Breast epithelium (tissue), 4 donors: ENCODE measurements at regions not wholly inside any gene's neighbourhood (a gene's known extent, or its start where the extent isn't known, plus 50 kb on each side); places are given as distances from the start of the nearest gene placed in this dataset.

Experiments used
- DNase-seq, 2 donors: peaks; one replicate each; pipeline ENCODE4 v3.0.0-alpha.2; 2019; ENCODE audit warnings: low spot score in 2 of 2
- H3K27ac ChIP-seq, 2 donors: fragments of 200-600 bp; sonication (generic) in 1 of 2; one replicate each; pipeline ENCODE4 v1.5.1; 2016 to 2019; ENCODE audit warnings: mild to moderate bottlenecking in 1 of 2
- H3K27me3 ChIP-seq, 2 donors: fragments of 200-600 bp; sonication (generic) in 1 of 2; one replicate each; pipeline versions ENCODE4 v1.5.1 to v1.6.0; 2017 to 2019; ENCODE audit warnings: control low read depth in 1 of 2, mild to moderate bottlenecking in 1 of 2
- H3K36me3 ChIP-seq: fragments of 200-600 bp; one replicate; pipeline ENCODE4 v1.5.1; 2019
- H3K4me1 ChIP-seq, 2 donors: fragments of 200-600 bp; sonication (generic); one replicate each; pipeline ENCODE4 v1.5.1; 2016 to 2019; ENCODE audit warnings: control low read depth in 1 of 2
- H3K4me3 ChIP-seq, 3 donors: fragments of 200-600 bp; sonication (generic); 1 replicate in 2 of 3; 2 replicates in 1 of 3; pipeline ENCODE4 v1.5.1; 2016 to 2019; ENCODE audit warnings: mild to moderate bottlenecking in 3 of 3, moderate library complexity in 2 of 3
- H3K9me3 ChIP-seq, 2 donors: fragments of 200-600 bp; sonication (generic) in 1 of 2; one replicate each; pipeline ENCODE4 v1.5.1; 2016 to 2019; ENCODE audit warnings: control low read depth in 1 of 2
- CTCF ChIP-seq, 3 donors: fragments of 450-650 bp; IDR thresholded peaks; one replicate each; pipeline ENCODE4 v1.5.1; 2016 to 2017; ENCODE audit warnings: antibody characterized with exemption in 3 of 3, mild to moderate bottlenecking in 3 of 3, moderate library complexity in 3 of 3
- POLR2A ChIP-seq: fragments of 450-650 bp; IDR thresholded peaks from one replicate; pipeline ENCODE4 v1.6.1; 2016; ENCODE audit warnings: antibody characterized with exemption, mild to moderate bottlenecking, moderate library complexity
- POLR2AphosphoS5 ChIP-seq, 3 donors: sonication (generic); formaldehyde crosslinking; IDR thresholded peaks; one replicate each; pipeline ENCODE4 v1.6.1; 2017; ENCODE audit warnings: antibody characterized with exemption in 3 of 3
- intact Hi-C: fragments of 100-400 bp; cut with DNase I; formaldehyde crosslinking; loops from one replicate; pipeline ENCODE4 v1.15.1; 2023; ENCODE audit warnings: low total_unique reads

GRCh38 chr2:200208041-200208440 lies 98.5 kb upstream of the SPATS2L start:
- H3K4me3 ChIP-seq, result no peak overlapping the region
- H3K4me1 ChIP-seq, result no peaks in the 10 kb centered on the region
- TF ChIP-seq CTCF (IDR thresholded peaks at IDR 0.05) (no peak), POLR2AphosphoS5 (IDR thresholded peaks at IDR 0.05) (no peak), POLR2A (no peak)
- no peak for DNase-seq
- intact Hi-C loops, result no loop called here
- H3K36me3 ChIP-seq, result no peaks in the 10 kb centered on the region
- peaks cover 0 to 6% of the 10 kb centered on the region in 2 donors for H3K9me3 ChIP-seq
- H3K27me3 ChIP-seq, result no peaks in the 10 kb centered on the region
- H3K27ac ChIP-seq, result no peak overlapping the region

- Histone ChIP-seq H3K4me1 (no peaks in the 10 kb centered on the region), H3K27ac (no peak overlapping the region), H3K36me3 (no peaks in the 10 kb centered on the region), H3K4me3 (no peak overlapping the region), H3K9me3 (peaks cover 0 to 6% of the 10 kb centered on the region in 2 donors), H3K27me3 (no peaks in the 10 kb centered on the region)
- TF ChIP-seq POLR2A (no peak), CTCF (IDR thresholded peaks at IDR 0.05) (no peak), POLR2AphosphoS5 (IDR thresholded peaks at IDR 0.05) (no peak)
- intact Hi-C loops, result no loop called here
- DNase-seq, result no peak
These were observed 97.5 kb upstream of the SPATS2L start for GRCh38 chr2:200209030-200209429.

- DNase-seq, result no peak
- intact Hi-C loops, result no loop called here
- no peaks in the 10 kb centered on the region for H3K9me3 ChIP-seq
- no peak for TF ChIP-seq POLR2A
- TF ChIP-seq CTCF (IDR thresholded peaks at IDR 0.05), result no peak
- no peak for TF ChIP-seq POLR2AphosphoS5 (IDR thresholded peaks at IDR 0.05)
- no peaks in the 10 kb centered on the region for H3K4me1 ChIP-seq
- no peaks in the 10 kb centered on the region for H3K27me3 ChIP-seq
- no peak overlapping the region for H3K4me3 ChIP-seq
- no peaks in the 10 kb centered on the region for H3K36me3 ChIP-seq
- no peak overlapping the region for H3K27ac ChIP-seq
These were observed 94.8 kb upstream of the SPATS2L start for GRCh38 chr2:200211643-200212042.

- Histone ChIP-seq H3K9me3 (no peaks in the 10 kb centered on the region), H3K27ac (no peak overlapping the region), H3K4me3 (no peak overlapping the region), H3K4me1 (no peaks in the 10 kb centered on the region), H3K27me3 (no peaks in the 10 kb centered on the region), H3K36me3 (no peaks in the 10 kb centered on the region)
- TF ChIP-seq CTCF (IDR thresholded peaks at IDR 0.05), result no peak
- no peak for TF ChIP-seq POLR2AphosphoS5 (IDR thresholded peaks at IDR 0.05)
- TF ChIP-seq POLR2A, result no peak
- no peak for DNase-seq
- intact Hi-C loops, result no loop called here
These were observed 93.5 kb upstream of the SPATS2L start for GRCh38 chr2:200212862-200213425.

GRCh38 chr2:200216310-200216709 lies 90.2 kb upstream of the SPATS2L start:
- Histone ChIP-seq H3K36me3 (no peaks in the 10 kb centered on the region), H3K9me3 (no peaks in the 10 kb centered on the region), H3K4me1 (no peaks in the 10 kb centered on the region), H3K27me3 (no peaks in the 10 kb centered on the region), H3K27ac (no peak overlapping the region), H3K4me3 (no peak overlapping the region)
- TF ChIP-seq POLR2AphosphoS5 (IDR thresholded peaks at IDR 0.05), result no peak
- no peak for TF ChIP-seq CTCF (IDR thresholded peaks at IDR 0.05)
- TF ChIP-seq POLR2A, result no peak
- intact Hi-C loops, result no loop called here
- no peak for DNase-seq
